ENCODE measurements at regions not wholly inside any gene's neighbourhood (a gene's known extent, or its start where the extent isn't known, plus 50 kb on each side); places are given as distances from the start of the nearest gene placed in this dataset.
"Not testable (repeated sequence)": the region's sequence is repeated elsewhere in the genome, so short reads cannot be mapped to it uniquely, and the experiment has no call there.

GRCh38 chr1:195740862-195741261 lies 867.4 kb downstream of the KCNT2 start:
- no peak for DNase-seq

GRCh38 chr1:195738966-195739650 lies 869.1 kb downstream of the KCNT2 start:
- no peak for DNase-seq

- DNase-seq: no peak
Observed at GRCh38 chr1:195735140-195735539, 873.1 kb downstream of the KCNT2 start.

GRCh38 chr1:195733826-195734225 lies 874.4 kb downstream of the KCNT2 start:
- no peak for DNase-seq

GRCh38 chr1:195733408-195733807 lies 874.8 kb downstream of the KCNT2 start:
- DNase-seq: no peak

GRCh38 chr1:195731385-195731784 lies 876.9 kb downstream of the KCNT2 start:
- DNase-seq: no peak

- DNase-seq: no peak
Observed at GRCh38 chr1:195723796-195724194, 884.4 kb downstream of the KCNT2 start.

GRCh38 chr1:195722852-195723795 lies 885.1 kb downstream of the KCNT2 start:
- not testable (repeated sequence) for DNase-seq

- not testable (repeated sequence) for DNase-seq
Observed at GRCh38 chr1:195722146-195722545, 886.1 kb downstream of the KCNT2 start.

- no peak for DNase-seq
Observed at GRCh38 chr1:195721210-195721971, 886.8 kb downstream of the KCNT2 start.

- DNase-seq: no peak
Observed at GRCh38 chr1:195717651-195718050, 890.6 kb downstream of the KCNT2 start.

GRCh38 chr1:195715652-195716051 lies 892.6 kb downstream of the KCNT2 start:
- DNase-seq: no peak

GRCh38 chr1:195714248-195714647 lies 894.0 kb downstream of the KCNT2 start:
- DNase-seq: no peak

- no peak for DNase-seq
Observed at GRCh38 chr1:195709821-195710220, 898.4 kb downstream of the KCNT2 start.

- DNase-seq: no peak
Observed at GRCh38 chr1:195704028-195704427, 904.2 kb downstream of the KCNT2 start.

- no peak for DNase-seq
Observed at GRCh38 chr1:195701149-195701548, 907.1 kb downstream of the KCNT2 start.

- no peak for DNase-seq
Observed at GRCh38 chr1:195697130-195697529, 911.1 kb downstream of the KCNT2 start.

GRCh38 chr1:195686764-195687163 lies 921.5 kb downstream of the KCNT2 start:
- no peak for DNase-seq

GRCh38 chr1:195664628-195665027 lies 943.6 kb downstream of the KCNT2 start:
- no peak for DNase-seq

- DNase-seq: no peak
Observed at GRCh38 chr1:195663549-195664280, 944.5 kb downstream of the KCNT2 start.

GRCh38 chr1:195656780-195657179 lies 951.5 kb downstream of the KCNT2 start:
- no peak for DNase-seq

- DNase-seq: not testable (repeated sequence)
Observed at GRCh38 chr1:195648875-195649274, 959.4 kb downstream of the KCNT2 start.

- DNase-seq: no peak
Observed at GRCh38 chr1:195637539-195637938, 970.7 kb downstream of the KCNT2 start.
